Right kidney (tissue), 1 donor: ENCODE measurements at regions not wholly inside any gene's neighbourhood (a gene's known extent, or its start where the extent isn't known, plus 50 kb on each side); places are given as distances from the start of the nearest gene placed in this dataset.
"Not testable (repeated sequence)": the region's sequence is repeated elsewhere in the genome, so short reads cannot be mapped to it uniquely, and the experiment has no call there.

ENCODE experiments used
- DNase-seq: peaks from one replicate; pipeline ENCODE4 v3.0.0-alpha.2; 2016

DNA sequence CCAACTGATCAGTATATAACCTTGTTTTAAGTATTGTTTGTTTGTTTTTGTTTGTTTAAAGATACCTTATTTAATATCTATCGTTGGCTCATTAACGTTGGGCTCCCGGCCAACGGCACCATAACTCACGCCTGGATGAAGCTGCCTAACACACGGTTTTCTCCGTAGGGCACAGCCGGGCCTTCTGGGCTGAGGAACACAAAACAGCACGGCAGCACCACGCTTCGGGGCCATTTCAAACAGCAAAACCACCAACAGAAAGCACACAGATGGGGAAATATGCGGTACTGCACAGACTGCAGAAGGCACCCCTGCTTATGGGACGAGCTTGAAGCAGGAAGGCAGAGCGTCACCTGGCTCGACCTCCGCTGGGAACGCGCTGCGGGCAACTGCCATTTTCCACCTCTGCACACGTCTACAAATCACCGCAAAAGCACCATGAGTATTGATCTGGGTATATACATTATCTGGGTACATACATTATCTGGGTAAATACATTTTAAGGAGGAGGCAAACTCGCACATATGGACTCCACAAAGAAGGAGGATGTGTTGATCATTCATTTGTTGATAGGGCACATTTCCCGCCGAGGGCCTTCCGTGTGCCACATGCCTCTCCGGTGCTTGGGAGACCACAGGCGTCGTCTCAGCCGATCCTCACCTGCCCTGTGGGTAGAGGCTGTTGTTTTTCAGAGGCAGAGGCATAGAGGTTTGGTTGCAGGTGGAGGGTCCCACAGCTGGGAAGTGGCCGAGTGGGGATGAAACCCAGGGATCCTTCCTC is 123.7 kb upstream of the ATP2B2 start:
- DNase-seq = no peak

DNA sequence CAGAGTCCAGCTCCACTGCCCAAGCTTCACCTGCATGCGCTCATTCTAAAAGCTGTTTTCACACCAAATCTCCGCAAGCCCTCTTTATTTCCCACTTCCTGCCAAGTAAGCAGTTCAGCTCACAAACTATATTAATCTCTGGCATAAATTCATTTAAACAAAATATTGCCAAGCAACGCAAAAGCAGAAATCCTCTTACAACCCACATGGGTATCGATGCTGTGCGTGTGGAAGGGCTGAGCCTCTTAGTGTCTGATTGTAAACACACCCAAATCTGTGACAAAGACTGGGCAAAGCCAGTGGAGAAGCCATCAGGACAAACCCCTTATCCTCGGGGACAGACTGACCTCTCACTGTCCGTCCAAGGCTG is 124.3 kb upstream of the ATP2B2 start:
- DNase-seq = no peak

DNA sequence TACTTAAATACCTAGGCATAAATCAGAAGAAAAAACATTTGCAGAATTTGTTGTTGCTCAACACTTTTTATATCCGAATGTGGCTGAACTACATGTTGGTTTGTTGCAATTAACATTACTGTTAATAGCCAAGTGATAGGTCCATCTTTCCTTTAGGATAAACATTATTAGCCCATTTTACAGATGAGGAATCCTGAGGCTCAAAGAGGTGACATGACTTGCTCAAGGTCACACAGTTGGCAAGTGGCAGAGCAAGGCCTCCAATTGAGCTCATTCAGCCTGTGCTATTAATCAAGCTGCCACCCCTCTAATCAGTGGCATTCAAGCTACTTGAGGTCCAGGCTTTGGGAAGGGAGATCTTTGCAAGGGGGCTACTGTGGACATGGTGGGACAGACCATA is 125.8 kb upstream of the ATP2B2 start:
- DNase-seq = no peak

DNA sequence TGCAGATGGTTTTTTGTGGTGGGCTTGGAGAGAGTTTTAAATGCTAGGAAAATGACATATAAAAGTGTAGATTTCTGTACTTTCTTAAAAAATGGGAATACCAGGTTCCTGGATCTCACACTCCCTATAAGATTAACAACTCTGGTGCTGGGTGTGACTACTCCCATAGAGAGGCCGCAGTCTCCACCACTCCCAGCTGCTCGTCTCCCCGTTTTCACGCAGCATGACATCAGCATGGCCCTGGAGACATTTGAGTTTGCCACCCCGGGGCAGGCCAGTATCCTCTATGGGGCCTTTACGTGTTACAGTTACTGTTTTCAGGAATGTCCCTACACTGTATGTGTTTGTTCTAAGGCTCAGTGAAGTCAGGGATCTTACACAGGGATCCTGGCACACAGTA is 126.7 kb upstream of the ATP2B2 start:
- no peak for DNase-seq

DNA sequence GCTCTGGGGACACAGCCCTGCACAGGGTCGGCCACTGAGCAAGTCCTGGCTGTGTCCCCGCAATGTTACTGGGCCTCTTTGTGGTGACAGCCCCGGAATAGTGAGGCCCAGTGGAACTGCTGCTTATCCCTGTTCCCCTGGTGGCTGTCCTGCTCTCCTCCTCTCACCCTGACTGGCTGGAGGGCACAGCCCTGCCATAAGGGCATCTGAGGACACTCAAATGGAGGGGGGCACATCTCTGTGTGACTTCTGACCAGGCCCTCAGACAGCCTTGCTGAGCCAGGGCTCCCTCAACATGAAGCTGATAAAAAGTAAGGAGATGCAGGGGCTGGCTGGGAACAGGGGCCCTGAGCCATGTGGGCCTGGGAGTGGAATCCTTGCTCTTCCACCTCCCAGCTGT is 127.4 kb upstream of the ATP2B2 start:
- DNase-seq = no peak

DNA sequence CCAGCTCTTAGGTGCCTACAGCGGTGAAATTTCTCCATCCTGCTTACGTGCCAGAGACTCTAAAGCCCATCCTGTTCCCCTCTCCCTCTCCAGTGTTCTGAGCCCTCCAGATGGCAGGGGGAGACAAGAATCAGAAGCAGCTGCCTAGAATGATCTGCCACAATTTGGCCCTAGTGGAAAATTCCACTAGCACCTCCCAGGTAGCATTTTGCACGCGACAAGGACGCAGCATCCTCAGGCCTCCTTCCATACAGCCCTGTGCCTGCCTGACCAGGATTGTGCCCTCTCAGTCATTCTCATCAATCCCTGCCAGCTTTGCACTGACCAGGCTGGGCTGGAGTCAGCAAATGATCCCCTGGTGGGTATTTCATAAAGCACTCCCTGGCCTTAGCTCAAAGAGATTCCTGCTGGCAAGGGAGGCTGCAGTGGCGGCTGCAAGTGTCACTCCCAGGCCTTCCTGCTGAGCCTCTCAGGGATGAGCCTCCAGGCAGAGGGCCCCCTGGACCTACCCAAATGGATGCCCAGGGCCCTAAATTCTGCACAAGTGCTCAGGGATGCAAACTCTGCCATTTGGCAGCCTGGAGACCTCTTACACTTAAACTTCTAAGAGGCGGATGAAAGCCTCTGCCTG is 130.2 kb upstream of the ATP2B2 start:
- no peak for DNase-seq

DNA sequence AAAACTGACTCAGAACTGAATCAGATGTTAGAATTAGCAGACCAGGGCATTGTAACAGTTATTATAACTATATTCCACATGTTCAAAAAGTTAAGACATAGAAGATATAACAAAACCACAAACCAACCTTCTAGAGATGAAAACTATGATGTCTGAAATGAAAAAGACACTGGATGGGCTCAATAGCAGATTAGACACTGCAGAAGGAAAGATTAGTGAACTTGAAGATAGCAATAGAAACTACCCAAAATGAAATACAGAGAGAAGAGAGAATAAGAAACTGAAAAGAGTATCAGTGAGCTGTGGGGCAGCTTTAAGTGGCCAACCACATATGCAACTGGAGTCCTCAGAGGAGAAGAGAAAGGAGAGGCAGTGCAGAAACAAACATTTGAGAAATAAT is 132.0 kb upstream of the ATP2B2 start:
- no peak for DNase-seq

DNA sequence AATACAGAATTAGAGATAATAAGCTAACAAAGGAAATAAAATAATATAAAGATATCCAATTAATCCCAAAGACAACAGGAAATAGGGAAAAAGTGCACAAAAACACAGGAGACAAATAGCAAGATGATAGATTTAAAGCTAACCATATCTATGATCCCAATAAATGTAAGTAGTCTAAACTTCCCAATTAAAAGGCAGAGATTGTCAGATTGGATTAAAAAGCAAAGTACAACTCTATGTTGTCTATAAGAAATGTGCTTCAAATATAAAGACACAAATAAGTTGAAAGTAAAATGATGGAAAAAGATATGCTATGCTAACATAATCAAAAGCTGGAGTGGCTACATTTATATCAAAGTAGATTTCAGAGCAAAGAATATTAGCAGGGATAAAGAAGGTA is 133.1 kb upstream of the ATP2B2 start:
- no peak for DNase-seq

DNA sequence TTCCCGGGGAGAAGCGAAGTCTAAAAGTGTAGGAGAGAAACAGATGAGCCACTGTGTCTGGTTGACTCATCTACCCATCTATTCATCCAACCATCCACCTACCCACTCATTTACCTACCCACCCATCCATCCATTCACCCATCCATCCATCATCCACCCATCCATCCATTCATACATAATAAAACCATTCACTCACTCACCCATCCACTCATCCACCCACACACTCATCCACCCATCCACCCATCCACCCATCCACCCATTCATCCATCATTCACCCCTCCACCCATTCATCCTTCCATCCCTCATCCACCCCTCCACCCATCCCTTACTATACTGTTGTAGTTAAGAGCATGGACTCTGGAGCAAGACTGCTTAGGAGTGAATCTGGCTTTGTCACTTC is 136.4 kb upstream of the ATP2B2 start:
- DNase-seq = no peak

DNA sequence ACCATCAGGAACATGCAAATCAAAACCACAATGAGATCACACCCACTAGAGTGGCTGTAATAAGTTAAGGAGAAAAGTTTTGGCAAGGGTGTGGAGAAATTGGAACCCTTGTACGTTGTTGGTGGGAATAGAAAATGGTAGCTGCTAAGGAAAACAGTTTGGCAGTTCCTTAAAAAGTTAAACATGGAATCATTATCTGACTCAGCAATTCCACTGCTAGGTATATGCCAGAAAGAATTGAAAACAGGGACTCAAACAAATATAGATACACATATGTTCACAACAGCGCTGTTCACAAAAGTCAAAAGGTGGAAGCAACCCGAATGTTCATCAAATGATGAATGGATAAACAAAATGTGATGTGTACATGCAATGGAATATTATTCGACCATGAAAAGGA is 138.8 kb upstream of the ATP2B2 start:
- DNase-seq = no peak

DNA sequence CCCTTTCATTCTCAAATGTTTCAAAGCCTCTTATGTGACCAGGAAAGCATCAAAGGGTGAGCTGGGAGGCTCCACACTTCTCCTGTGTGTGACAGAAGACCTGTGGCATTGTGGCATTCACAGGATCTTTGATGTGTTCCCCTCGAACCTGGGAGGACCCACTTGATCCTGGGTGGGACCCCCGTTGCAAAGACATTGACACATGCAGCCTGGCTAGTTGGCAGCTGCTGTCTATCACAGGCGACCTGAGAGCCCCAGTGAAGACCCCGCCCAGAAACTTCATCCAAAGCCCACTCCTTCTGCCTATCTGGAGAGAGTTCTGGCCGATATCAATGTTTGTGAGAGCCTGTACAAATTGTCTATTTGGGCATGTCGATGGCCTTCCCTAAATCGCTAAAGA is 140.4 kb upstream of the ATP2B2 start:
- no peak for DNase-seq

DNA sequence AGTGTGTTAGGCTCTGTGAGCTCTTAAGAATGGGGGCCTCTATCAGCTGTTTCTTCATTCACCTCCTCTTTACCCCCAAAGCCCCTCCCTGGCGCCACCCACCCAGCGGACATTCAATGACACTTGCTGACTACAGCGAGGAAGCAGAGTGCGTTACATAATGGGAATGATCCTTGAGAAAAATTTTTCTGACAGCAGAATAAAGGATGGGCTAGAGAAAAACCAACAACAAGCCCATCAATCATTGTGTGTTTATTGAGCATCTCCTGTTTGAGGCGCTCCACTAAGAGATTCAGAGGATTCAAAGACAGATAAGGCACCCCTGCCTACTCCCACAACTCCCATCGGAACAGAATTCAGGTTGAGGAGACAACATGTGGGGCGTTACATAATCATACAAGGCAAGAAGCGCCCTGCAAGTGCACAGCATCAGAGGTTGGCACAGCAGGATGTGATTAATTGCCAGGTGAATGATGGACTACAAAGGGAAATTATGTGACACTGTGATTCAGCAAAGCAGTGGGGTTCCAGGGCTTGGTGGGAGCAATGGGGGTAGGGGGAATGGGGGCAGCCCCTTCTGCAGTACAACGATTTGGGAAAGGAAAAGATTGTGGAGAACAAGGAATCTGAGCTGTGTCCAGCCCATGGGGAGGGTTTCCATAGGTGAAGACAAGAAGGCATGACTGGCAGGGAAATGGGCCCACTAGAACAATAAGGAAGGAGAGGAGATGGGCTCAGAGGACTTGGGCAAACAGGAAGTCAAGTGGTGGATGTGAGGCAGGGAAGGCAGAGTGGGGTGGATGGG is 141.3 kb upstream of the ATP2B2 start:
- no peak for DNase-seq

DNA sequence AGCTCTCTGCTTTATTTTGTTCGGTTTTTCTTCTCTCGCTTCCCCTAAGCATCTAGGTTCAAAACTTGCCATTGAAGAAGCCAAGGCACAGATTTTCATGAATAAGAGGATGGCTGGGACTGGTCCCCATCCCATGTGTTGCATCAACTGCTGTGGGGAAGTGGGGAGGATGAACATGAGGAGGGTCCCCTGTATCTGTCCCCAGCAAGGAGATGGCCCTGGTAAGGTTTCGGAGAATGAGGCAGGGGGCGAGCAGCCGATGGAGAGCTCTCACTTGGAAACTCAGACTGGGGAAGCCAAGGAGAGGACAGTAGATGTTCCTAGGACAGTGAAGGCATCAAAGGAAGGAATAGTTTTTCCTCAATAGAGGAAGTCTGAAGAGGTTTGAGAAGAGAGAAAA is 142.0 kb upstream of the ATP2B2 start:
- no peak for DNase-seq

DNA sequence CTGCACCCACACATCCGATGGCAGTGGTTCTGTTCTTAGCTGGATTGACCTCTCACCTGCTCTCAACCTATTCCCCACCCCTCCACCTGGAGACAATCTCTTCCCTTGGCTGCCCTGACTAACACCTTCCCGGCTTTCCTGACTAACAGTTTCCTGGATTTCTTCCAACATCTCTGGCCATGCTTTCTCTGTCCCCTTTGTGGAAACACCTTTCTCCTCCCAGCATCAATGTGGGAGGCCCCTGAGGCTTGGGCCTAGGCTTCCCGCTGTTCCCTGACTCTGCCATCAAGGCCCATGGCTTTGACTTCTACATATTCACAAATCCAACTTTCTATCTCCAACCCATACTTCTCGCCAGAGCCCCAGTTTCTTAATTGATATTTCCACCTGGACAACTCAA is 142.8 kb upstream of the ATP2B2 start:
- no peak for DNase-seq

DNA sequence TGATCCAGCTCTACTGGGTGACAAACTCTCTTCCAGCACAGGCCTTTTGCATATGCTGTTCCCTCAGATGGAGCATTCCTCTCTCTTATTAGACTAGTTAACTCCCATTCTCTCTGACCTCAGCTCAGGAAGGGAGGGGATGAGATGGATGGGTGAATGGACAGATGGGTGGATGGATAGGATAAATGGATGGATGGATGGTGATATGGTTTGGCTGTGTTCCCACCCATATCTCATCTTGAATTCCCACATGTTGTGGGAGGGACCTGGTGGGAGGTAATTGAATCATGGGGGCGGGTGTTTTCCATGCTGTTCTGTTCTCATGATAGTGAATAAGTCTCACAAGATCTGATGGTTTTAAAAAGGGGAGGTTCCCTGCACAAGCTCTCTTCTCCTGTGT is 144.1 kb upstream of the ATP2B2 start:
- DNase-seq = not testable (repeated sequence)

DNA sequence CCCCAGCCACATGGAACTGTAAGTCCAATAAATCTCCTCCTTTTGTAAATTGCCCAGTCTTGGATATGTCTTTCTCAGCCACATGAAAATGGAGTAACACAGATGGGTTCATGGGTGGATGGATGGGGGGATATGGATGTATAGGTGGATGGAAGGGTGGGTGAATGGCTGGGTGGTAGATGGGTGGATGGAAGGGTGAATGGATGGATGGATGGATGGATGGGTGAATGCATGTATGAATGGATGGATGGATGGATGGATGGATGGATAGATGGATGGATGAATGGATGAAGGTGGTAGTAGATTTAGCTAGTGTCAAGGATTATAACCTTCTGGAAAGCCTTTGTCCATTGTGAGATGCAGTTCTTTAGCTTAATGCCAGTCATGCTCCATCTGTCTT is 146.1 kb upstream of the ATP2B2 start:
- DNase-seq = no peak

DNA sequence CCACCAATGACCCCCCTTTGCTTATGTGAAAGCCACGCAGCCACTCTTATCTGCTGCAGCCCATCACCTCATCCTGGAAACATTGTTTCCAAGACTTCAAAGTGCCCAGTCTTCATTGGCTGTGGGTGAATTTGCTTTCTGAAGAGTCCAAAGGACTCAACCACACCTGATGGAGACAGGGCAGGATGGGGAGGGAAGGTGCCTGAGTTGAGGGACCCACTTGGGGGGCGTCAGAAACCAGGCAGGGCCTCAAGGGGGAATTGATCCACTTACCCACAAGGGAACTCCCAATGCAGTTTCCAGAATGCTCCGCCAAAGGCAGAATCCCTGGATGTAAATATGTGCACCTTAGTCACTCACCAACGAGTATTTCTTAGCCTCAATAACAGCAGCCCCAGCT is 147.9 kb upstream of the ATP2B2 start:
- no peak for DNase-seq

DNA sequence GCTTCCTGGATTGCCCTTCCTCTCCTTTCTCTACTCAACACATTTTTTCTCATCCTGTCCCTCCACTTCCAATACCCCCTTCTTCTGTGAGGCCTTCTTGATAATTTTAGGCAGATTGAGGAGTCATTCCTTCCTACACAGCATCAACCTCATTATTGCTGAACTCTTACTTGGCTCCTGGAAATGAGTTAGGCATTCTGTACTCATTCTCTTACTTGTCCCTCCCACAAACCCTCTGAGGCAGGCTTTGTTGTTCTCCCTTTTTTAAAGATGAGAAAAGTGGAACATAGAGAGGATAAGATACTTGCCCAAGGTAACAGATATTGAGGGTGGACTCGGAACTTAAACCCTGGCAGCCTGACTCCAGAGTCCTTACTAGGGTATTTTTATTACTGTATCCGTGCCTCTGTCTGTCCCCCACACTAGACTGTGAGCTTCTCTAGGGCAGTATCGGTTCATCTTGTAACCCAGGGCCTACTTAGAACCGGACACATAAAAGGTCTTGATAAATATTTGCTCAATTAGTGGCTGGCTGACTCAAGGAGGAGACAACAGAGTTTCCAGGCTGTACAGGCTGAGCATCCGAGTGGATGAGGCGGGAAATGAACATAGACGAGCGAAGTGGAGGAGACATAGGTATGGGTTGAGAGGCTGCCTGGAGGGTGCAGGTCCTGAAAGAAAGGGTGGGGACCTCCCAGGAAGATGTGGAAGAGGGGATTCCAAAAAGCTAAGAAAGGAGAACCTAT is 148.7 kb upstream of the ATP2B2 start:
- DNase-seq = no peak

DNA sequence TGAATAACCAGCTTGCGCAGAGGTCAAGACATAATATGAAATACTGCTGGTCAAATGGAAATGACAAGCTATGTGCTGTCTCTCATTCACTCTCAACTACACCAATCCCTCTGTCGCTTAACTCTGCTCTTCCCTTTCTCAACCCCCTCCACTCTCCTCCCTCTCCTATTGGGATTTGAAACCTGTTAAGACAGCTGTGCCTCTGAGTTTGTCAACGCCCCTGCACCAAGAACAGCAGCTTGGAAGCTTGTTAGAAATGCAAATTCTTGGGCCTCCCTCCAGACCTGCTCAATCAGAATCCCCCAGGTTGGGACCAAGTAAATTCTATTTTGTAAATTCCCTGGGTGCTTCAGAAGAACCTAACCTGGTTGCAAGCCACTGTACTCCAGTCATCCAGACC is 149.7 kb upstream of the ATP2B2 start:
- DNase-seq = no peak

DNA sequence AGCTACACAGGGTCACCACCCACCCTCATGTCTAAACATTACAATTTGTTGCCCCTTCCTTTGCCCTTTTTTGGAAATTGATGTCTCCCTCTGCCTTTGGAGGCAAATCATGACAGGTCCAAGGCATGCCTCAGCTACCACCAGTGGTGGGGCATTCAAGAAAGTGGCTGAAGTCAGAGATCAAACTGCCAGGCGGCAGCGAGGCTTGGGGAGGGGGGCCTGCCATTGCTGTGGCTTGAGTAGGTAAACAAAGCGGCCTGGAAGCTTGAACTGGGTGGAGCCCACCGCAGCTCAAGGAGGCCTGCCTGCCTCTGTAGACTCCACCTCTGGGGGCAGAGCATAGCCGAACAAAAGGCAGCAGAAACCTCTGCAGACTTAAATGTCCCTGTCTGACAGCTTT is 152.0 kb upstream of the ATP2B2 start:
- DNase-seq = not testable (repeated sequence)

DNA sequence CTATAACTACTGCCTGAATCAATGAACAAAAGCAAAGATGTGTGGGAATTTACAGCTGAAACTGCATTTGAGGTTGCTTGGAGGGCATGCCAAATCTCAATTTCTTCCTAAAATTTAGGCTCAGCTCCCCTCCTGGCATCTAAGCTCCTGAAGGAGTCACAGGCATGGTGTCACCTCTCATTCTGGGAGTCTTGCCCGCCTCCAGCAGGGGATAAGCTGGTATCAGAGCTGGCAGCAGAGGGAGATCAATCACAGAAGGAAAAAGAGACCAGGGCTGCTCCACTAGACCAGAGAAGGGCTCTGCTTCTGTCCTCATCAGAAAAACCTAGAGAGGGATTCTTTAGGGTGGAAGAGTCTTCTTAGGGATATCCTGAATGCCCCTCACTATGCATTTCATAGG is 150.4 kb upstream of the SLC6A11 start:
- DNase-seq = no peak

DNA sequence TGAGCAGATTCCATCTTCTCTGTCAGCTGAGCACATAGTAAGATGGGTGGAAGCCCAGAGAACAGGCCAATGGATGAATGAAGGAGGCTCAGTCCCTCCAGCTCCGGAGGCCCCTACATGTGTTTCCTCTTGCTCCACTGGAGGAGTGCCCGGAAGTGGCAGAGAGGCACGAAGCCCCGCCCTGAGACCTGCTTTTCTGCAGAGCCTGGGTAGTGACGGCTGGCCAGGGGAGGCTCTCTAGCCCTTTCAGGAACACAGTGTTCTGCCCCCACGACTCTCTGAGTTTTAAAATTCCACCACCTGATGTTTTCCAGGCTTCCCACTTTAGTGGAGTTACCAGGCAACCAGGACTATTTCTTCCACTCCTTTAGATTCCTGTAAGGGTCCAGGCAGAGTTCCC is 149.4 kb upstream of the SLC6A11 start:
- no peak for DNase-seq

DNA sequence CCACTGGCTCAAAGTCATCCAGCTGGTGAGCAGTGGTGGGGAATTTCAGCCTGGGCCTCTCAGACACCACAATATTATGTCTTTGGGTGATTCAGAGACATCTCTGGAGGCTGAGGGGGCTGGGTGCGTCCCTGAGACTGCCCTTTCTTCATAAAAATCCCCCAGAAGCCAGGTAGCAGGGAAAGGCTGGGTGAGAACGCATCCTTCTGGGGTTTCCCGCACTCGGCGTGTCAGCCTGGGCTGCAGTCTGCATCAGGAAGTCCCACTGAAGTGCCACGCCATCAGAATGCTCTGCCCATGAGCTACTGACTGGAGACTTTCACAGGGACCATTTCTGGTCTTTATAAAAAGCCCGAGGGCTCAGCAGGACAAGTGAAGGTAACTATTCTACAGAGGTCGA is 148.8 kb upstream of the SLC6A11 start:
- DNase-seq = no peak
